WTC11 (cell line): ENCODE measurements at regions not wholly inside any gene's neighbourhood (a gene's known extent, or its start where the extent isn't known, plus 50 kb on each side); places are given as distances from the start of the nearest gene placed in this dataset.
"Not testable (repeated sequence)": the region's sequence is repeated elsewhere in the genome, so short reads cannot be mapped to it uniquely, and the experiment has no call there.

Source experiments
- ATAC-seq: fragments of 200-7000 bp; cut with Tn5 transposase; 2 replicates; pipeline ENCODE4 v1.10.0; 2021; ENCODE audit warnings: mild to moderate bottlenecking, moderate library complexity
- CTCF ChIA-PET: fragments of 300-600 bp; sonication (Branson Sonifier 250); formaldehyde crosslinking; loops from one replicate; lab custom pipeline; 2021; ENCODE audit warnings: antibody characterized with exemption; lab: Charles Lee
- POLR2A ChIA-PET: fragments of 350-600 bp; sonication (Branson Sonifier 250); formaldehyde crosslinking; loops from one replicate; lab custom pipeline; 2021; ENCODE audit warnings: antibody characterized with exemption; lab: Charles Lee
- DNase-seq: peaks from one replicate; pipeline ENCODE4 v3.0.0; 2021; ENCODE audit warnings: low spot score
- H3K27ac Mint-ChIP-seq: 2 replicates; pipeline ENCODE4 v1.8.0; 2021; ENCODE audit warnings: mixed read lengths
- H3K27me3 Mint-ChIP-seq: 2 replicates; pipeline ENCODE4 v1.8.0; 2021; ENCODE audit warnings: low read depth, mild to moderate bottlenecking, moderate library complexity, mixed read lengths
- H3K36me3 Mint-ChIP-seq: 2 replicates; pipeline ENCODE4 v1.8.0; 2021; ENCODE audit warnings: mixed read lengths
- H3K4me1 Mint-ChIP-seq: 2 replicates; pipeline ENCODE4 v1.8.0; 2022; ENCODE audit warnings: mixed read lengths
- H3K4me3 Mint-ChIP-seq: 2 replicates; pipeline ENCODE4 v1.8.0; 2021; ENCODE audit warnings: mild to moderate bottlenecking, moderate library complexity, mixed read lengths
- H3K9me3 Mint-ChIP-seq: 2 replicates; pipeline ENCODE4 v1.8.0; 2021; ENCODE audit warnings: mixed read lengths
- CREB1 ChIP-seq: sonication (generic); formaldehyde crosslinking; IDR thresholded peaks from 2 replicates; pipeline ENCODE4 v1.8.0; 2023; ENCODE audit warnings: mild to moderate bottlenecking, missing genetic modification reagents
- ETV6 ChIP-seq: sonication (generic); formaldehyde crosslinking; IDR thresholded peaks from 2 replicates; pipeline ENCODE4 v1.8.1; 2022; ENCODE audit warnings: mild to moderate bottlenecking, missing genetic modification reagents
- FOXK1 ChIP-seq: sonication (generic); formaldehyde crosslinking; IDR thresholded peaks from 2 replicates; pipeline ENCODE4 v1.8.0; 2022; ENCODE audit warnings: mild to moderate bottlenecking, moderate library complexity, missing genetic modification reagents
- FOXP1 ChIP-seq: sonication (generic); formaldehyde crosslinking; IDR thresholded peaks from 2 replicates; pipeline ENCODE4 v1.8.0; 2022; ENCODE audit warnings: missing genetic modification reagents, mild to moderate bottlenecking, moderate library complexity, borderline replicate concordance
- IRF2 ChIP-seq: sonication (generic); formaldehyde crosslinking; IDR thresholded peaks from 2 replicates; pipeline ENCODE4 v1.8.0; 2022; ENCODE audit warnings: low read depth, missing genetic modification reagents, borderline replicate concordance
- KAT7 ChIP-seq: sonication (generic); formaldehyde crosslinking; IDR thresholded peaks from 2 replicates; pipeline ENCODE4 v1.8.1; 2023; ENCODE audit warnings: missing genetic modification reagents, mild to moderate bottlenecking, borderline replicate concordance
- NR2C2 ChIP-seq: sonication (generic); formaldehyde crosslinking; IDR thresholded peaks from 2 replicates; pipeline ENCODE4 v1.8.0; 2022; ENCODE audit warnings: mild to moderate bottlenecking, missing genetic modification reagents
- NR3C1 ChIP-seq: sonication (generic); formaldehyde crosslinking; conservative IDR thresholded peaks from 2 replicates; pipeline ENCODE4 v1.8.1; 2023; ENCODE audit warnings: low read depth, mild to moderate bottlenecking, missing genetic modification reagents
- SOX15 ChIP-seq: fragments of 250-450 bp; sonication (Bioruptor Pico); IDR thresholded peaks from 2 replicates; pipeline ENCODE4 v1.9.0; 2021; ENCODE audit warnings: mild to moderate bottlenecking
- TCF7 ChIP-seq: sonication (generic); formaldehyde crosslinking; IDR thresholded peaks from 2 replicates; pipeline ENCODE4 v1.8.0; 2022; ENCODE audit warnings: mild to moderate bottlenecking, low read depth, missing genetic modification reagents, moderate library complexity
- ZNF121 ChIP-seq: sonication (generic); formaldehyde crosslinking; IDR thresholded peaks from 2 replicates; pipeline ENCODE4 v1.8.0; 2023; ENCODE audit warnings: missing genetic modification reagents
- ZNF671 ChIP-seq: fragments of 250-450 bp; sonication (Bioruptor Pico); IDR thresholded peaks from 2 replicates; pipeline ENCODE4 v1.8.0; 2021; ENCODE audit warnings: mild to moderate bottlenecking
- TF ChIP-seq, protein P1 (sequence below): sonication (generic); formaldehyde crosslinking; IDR thresholded peaks from 2 replicates; pipeline ENCODE4 v1.8.1; 2022; ENCODE audit warnings: low read depth, missing genetic modification reagents, borderline replicate concordance
- TF ChIP-seq, protein P2 (sequence below): sonication (generic); formaldehyde crosslinking; IDR thresholded peaks from 2 replicates; pipeline ENCODE4 v1.8.1; 2023; ENCODE audit warnings: mild to moderate bottlenecking, moderate library complexity, missing genetic modification reagents
- TF ChIP-seq, protein P3 (sequence below): sonication (generic); formaldehyde crosslinking; IDR thresholded peaks from 2 replicates; pipeline ENCODE4 v1.8.0; 2022; ENCODE audit warnings: missing genetic modification reagents
- TF ChIP-seq, protein P4 (sequence below): sonication (generic); formaldehyde crosslinking; IDR thresholded peaks from 2 replicates; pipeline ENCODE4 v1.8.0; 2022; ENCODE audit warnings: mild to moderate bottlenecking, missing genetic modification reagents
- TF ChIP-seq, protein P5 (sequence below): sonication (generic); formaldehyde crosslinking; conservative IDR thresholded peaks from 2 replicates; pipeline ENCODE4 v1.8.1; 2023; ENCODE audit warnings: mild to moderate bottlenecking, low read depth, missing genetic modification reagents, moderate library complexity
- TF ChIP-seq, protein P6 (sequence below): sonication (generic); formaldehyde crosslinking; IDR thresholded peaks from 2 replicates; pipeline ENCODE4 v1.8.1; 2023; ENCODE audit warnings: mild to moderate bottlenecking, missing genetic modification reagents, moderate library complexity

DNA sequence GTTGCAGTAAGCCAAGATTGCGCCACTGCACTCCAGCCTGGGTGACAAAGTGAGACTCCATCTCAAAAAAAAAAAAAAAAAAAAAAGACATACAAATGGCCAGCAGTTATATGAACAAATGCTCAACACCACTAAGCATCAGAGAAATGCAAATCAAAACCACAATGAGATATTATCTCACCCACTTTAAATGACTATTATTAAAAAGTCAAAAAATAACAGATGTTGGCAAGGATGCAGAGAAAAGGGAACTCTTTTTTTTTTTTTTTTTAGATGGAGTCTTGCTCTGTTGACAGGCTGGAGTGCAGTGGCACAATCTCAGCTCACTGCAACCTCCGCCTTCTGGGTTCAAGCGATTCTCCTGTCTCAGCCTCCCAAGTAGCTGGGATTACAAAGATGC is 58.6 kb upstream of the CD55 start:
- H3K27ac Mint-ChIP-seq, H3K27me3 Mint-ChIP-seq, CTCF ChIA-PET, H3K4me3 Mint-ChIP-seq, H3K36me3 Mint-ChIP-seq, DNase-seq, ATAC-seq, H3K9me3 Mint-ChIP-seq, POLR2A ChIA-PET, H3K4me1 Mint-ChIP-seq: not testable (repeated sequence)

DNA sequence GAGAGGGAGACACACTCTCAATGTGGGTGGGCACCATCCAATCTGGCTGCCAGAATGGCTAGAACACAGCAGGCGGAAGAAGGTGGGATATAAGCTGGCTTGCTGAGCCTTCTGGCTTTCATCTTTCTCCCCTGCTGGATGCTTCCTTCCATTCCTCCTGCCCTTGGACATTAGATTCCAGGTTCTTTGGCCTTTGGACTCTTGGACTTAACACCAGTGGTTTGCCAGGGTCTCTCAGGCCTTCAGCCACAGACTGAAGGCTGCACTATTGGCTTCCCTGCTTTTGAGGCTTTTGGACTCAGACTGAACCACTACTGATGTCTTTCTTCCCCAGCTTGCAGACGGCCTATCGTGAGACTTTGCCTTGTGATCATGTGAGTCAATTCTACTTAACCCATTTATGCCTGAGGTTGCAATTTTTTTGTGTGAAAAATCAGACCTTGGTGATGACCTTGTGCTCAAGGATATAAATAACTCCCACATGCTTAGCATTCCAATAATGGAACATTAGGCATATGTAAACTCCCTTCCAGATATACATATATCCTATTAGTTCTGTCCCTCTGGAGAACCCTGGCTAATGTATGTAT is 56.7 kb upstream of the CD55 start:
- TF ChIP-seq CREB1 (CRISPR knock-in tag) (no peak), NR3C1 (CRISPR knock-in tag) (no peak), KAT7 (CRISPR knock-in tag) (no peak), IRF2 (CRISPR knock-in tag) (no peak), ETV6 (CRISPR knock-in tag) (no peak), TCF7 (CRISPR knock-in tag) (no peak), FOXK1 (CRISPR knock-in tag) (no peak), FOXP1 (CRISPR knock-in tag) (no peak)
- TF ChIP-seq, protein P1, sequence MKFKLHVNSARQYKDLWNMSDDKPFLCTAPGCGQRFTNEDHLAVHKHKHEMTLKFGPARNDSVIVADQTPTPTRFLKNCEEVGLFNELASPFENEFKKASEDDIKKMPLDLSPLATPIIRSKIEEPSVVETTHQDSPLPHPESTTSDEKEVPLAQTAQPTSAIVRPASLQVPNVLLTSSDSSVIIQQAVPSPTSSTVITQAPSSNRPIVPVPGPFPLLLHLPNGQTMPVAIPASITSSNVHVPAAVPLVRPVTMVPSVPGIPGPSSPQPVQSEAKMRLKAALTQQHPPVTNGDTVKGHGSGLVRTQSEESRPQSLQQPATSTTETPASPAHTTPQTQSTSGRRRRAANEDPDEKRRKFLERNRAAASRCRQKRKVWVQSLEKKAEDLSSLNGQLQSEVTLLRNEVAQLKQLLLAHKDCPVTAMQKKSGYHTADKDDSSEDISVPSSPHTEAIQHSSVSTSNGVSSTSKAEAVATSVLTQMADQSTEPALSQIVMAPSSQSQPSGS (CRISPR knock-in tag), result no peak
- TF ChIP-seq, protein P2, sequence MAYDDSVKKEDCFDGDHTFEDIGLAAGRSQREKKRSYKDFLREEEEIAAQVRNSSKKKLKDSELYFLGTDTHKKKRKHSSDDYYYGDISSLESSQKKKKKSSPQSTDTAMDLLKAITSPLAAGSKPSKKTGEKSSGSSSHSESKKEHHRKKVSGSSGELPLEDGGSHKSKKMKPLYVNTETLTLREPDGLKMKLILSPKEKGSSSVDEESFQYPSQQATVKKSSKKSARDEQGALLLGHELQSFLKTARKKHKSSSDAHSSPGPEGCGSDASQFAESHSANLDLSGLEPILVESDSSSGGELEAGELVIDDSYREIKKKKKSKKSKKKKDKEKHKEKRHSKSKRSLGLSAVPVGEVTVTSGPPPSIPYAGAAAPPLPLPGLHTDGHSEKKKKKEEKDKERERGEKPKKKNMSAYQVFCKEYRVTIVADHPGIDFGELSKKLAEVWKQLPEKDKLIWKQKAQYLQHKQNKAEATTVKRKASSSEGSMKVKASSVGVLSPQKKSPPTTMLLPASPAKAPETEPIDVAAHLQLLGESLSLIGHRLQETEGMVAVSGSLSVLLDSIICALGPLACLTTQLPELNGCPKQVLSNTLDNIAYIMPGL, result no peak
- TF ChIP-seq, protein P3, sequence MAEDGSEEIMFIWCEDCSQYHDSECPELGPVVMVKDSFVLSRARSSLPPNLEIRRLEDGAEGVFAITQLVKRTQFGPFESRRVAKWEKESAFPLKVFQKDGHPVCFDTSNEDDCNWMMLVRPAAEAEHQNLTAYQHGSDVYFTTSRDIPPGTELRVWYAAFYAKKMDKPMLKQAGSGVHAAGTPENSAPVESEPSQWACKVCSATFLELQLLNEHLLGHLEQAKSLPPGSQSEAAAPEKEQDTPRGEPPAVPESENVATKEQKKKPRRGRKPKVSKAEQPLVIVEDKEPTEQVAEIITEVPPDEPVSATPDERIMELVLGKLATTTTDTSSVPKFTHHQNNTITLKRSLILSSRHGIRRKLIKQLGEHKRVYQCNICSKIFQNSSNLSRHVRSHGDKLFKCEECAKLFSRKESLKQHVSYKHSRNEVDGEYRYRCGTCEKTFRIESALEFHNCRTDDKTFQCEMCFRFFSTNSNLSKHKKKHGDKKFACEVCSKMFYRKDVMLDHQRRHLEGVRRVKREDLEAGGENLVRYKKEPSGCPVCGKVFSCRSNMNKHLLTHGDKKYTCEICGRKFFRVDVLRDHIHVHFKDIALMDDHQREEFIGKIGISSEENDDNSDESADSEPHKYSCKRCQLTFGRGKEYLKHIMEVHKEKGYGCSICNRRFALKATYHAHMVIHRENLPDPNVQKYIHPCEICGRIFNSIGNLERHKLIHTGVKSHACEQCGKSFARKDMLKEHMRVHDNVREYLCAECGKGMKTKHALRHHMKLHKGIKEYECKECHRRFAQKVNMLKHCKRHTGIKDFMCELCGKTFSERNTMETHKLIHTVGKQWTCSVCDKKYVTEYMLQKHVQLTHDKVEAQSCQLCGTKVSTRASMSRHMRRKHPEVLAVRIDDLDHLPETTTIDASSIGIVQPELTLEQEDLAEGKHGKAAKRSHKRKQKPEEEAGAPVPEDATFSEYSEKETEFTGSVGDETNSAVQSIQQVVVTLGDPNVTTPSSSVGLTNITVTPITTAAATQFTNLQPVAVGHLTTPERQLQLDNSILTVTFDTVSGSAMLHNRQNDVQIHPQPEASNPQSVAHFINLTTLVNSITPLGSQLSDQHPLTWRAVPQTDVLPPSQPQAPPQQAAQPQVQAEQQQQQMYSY, result no peak
- no peak for DNase-seq
- Mint-ChIP-seq H3K36me3 (no peaks in the 10 kb centered on the region), H3K27ac (no peak overlapping the region), H3K27me3 (no peaks in the 10 kb centered on the region), H3K4me1 (peaks cover 3% of the 10 kb centered on the region), H3K9me3 (no peaks in the 10 kb centered on the region), H3K4me3 (no peak overlapping the region)
- CTCF ChIA-PET, result interaction anchor here (0.6 to 1.2 kb wide), 2 partner anchors 140 to 1607 kb away, joined by 3 to 4 read pairs; no protein-coding TSS in a partner anchor
- POLR2A ChIA-PET, result no interaction called here
- no peak for ATAC-seq

DNA sequence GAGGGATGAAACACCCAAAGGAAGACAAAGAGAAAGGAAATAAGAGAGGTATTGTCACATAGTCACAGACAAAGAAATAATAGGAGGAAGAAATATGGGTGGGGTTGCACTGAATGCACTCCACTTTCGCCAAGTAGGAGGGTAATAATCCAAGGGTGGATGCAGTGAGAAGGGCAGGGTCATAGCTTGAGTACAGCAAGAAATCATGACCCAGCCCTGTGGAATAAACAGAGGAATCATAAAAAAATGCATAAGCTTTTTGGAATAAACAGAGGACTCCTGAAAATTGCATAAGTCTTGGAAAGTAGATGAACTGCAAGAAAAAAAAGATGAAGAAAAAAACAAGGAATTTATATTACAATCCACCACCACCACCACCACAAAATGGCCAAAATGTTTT is 53.1 kb upstream of the CD55 start:
- H3K27ac Mint-ChIP-seq, result no peak overlapping the region
- H3K36me3 Mint-ChIP-seq, result no peaks in the 10 kb centered on the region
- no peak overlapping the region for H3K4me3 Mint-ChIP-seq
- H3K9me3 Mint-ChIP-seq, result peaks cover 11% of the 10 kb centered on the region
- ChIA-PET POLR2A (no interaction called here), CTCF (no interaction called here)
- no peaks in the 10 kb centered on the region for H3K27me3 Mint-ChIP-seq
- ATAC-seq (no peak), DNase-seq (no peak)
- no peaks in the 10 kb centered on the region for H3K4me1 Mint-ChIP-seq
- TF ChIP-seq, protein P4, sequence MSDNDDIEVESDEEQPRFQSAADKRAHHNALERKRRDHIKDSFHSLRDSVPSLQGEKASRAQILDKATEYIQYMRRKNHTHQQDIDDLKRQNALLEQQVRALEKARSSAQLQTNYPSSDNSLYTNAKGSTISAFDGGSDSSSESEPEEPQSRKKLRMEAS (CRISPR knock-in tag), result no peak
- TF ChIP-seq ZNF671 (CRISPR knock-in tag), result no peak
- no peak for TF ChIP-seq FOXP1 (CRISPR knock-in tag)
- TF ChIP-seq, protein P2, result no peak
- TF ChIP-seq, protein P5, sequence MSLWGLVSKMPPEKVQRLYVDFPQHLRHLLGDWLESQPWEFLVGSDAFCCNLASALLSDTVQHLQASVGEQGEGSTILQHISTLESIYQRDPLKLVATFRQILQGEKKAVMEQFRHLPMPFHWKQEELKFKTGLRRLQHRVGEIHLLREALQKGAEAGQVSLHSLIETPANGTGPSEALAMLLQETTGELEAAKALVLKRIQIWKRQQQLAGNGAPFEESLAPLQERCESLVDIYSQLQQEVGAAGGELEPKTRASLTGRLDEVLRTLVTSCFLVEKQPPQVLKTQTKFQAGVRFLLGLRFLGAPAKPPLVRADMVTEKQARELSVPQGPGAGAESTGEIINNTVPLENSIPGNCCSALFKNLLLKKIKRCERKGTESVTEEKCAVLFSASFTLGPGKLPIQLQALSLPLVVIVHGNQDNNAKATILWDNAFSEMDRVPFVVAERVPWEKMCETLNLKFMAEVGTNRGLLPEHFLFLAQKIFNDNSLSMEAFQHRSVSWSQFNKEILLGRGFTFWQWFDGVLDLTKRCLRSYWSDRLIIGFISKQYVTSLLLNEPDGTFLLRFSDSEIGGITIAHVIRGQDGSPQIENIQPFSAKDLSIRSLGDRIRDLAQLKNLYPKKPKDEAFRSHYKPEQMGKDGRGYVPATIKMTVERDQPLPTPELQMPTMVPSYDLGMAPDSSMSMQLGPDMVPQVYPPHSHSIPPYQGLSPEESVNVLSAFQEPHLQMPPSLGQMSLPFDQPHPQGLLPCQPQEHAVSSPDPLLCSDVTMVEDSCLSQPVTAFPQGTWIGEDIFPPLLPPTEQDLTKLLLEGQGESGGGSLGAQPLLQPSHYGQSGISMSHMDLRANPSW (CRISPR knock-in tag), result no peak
- TF ChIP-seq, protein P6, sequence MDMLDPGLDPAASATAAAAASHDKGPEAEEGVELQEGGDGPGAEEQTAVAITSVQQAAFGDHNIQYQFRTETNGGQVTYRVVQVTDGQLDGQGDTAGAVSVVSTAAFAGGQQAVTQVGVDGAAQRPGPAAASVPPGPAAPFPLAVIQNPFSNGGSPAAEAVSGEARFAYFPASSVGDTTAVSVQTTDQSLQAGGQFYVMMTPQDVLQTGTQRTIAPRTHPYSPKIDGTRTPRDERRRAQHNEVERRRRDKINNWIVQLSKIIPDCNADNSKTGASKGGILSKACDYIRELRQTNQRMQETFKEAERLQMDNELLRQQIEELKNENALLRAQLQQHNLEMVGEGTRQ (CRISPR knock-in tag), result no peak
- TF ChIP-seq ETV6 (CRISPR knock-in tag), result no peak
- no peak for TF ChIP-seq ZNF121 (CRISPR knock-in tag)
- TF ChIP-seq SOX15 (CRISPR knock-in tag), result no peak
- no peak for TF ChIP-seq TCF7 (CRISPR knock-in tag)
- TF ChIP-seq NR2C2, result no peak
- no peak for TF ChIP-seq NR3C1 (CRISPR knock-in tag)
